Psoas muscle (tissue), 7 donors: ENCODE measurements at regions not wholly inside any gene's neighbourhood (a gene's known extent, or its start where the extent isn't known, plus 50 kb on each side); places are given as distances from the start of the nearest gene placed in this dataset.

ENCODE experiments used
- ATAC-seq, 4 donors: fragments of 200-7000 bp; cut with Tn5 transposase; one replicate each; pipeline ENCODE4 v1.9.1; 2020; ENCODE audit warnings: moderate library complexity in 3 of 4, mild to moderate bottlenecking in 2 of 4
- DNase-seq, 2 donors: peaks; one replicate each; pipeline ENCODE4 v3.0.0-alpha.2; 2020
- H3K27ac ChIP-seq: fragments of 200-600 bp; one replicate; pipeline ENCODE4 v1.8.0; 2022
- H3K27me3 ChIP-seq, 3 donors: fragments of 200-600 bp in 1 of 3; one replicate each; pipeline versions ENCODE4 v1.6.1 to v1.8.0; 2013 to 2022; ENCODE audit warnings: low read length in 2 of 3, mild to moderate bottlenecking in 2 of 3, moderate library complexity in 1 of 3; ENCODE audit not compliant: insufficient read depth in 3 of 3
- H3K36me3 ChIP-seq, 2 donors: fragments of 200-600 bp in 1 of 2; one replicate each; pipeline versions ENCODE4 v1.6.1 to v1.8.0; 2013 to 2022; ENCODE audit warnings: low read depth in 1 of 2, mild to moderate bottlenecking in 1 of 2, moderate library complexity in 1 of 2; ENCODE audit not compliant: insufficient read depth in 1 of 2
- H3K4me1 ChIP-seq: fragments of 200-600 bp; one replicate; pipeline ENCODE4 v1.8.0; 2022
- H3K4me3 ChIP-seq: fragments of 200-600 bp; one replicate; pipeline ENCODE4 v1.8.0; 2022; ENCODE audit warnings: mild to moderate bottlenecking
- H3K9me3 ChIP-seq: fragments of 200-600 bp; one replicate; pipeline ENCODE4 v1.8.0; 2022
- WGBS, 3 donors: extraction: QIAGEN DNeasy Blood & Tissue Kit; methylation state at CpG; one replicate each; pipeline versions ENCODE4 v1.1.6 to v1.1.7; 2013; 5-methylcytosine and 5-hydroxymethylcytosine counted together
- intact Hi-C, 2 donors: fragments of 100-400 bp; cut with DNase I; formaldehyde crosslinking; loops; one replicate each; pipeline versions ENCODE4 v1.11.0 to v1.14.2; 2022
- TF ChIP-seq, protein P1 (sequence below): fragments of 200-600 bp; IDR thresholded peaks from one replicate; pipeline ENCODE4 v1.8.0; 2022; ENCODE audit warnings: antibody characterized with exemption
- donor health status: healthy with polysubstance abuse.
- donor health status: DM: no; HTN: no; CAD: no; lungs with moderate emphysema.
- donor health status: Bipolar disorder and iron deficiency.
- donor health status: healthy.
- donor health status: DM: yes; HTN: yes; CAD: no.
- donor health status: DM: no; HTN: no; CAD: no.
- donor health status: DM: yes; HTN: yes; CAD: no.

DNA sequence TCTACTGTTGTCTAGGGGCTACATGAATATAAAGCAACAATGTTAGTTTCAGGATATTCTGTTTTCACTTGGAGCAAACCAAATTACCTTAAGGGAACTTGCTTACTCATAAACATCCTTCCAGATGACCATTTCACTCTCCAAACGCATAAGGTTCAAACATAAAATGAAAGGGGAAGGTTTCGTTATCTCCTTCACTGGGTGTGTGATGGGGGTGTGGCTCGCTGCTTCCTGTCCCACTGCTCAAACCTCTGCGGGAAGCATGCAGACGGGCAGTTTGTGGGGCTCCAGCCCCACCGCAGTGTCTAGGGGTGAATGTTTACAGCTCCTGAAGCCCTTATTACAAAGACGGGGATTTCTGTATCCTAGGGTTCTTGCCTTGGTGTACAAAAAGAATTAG, 1310.9 kb upstream of the TMEFF2 start:
- TF ChIP-seq, protein P1, sequence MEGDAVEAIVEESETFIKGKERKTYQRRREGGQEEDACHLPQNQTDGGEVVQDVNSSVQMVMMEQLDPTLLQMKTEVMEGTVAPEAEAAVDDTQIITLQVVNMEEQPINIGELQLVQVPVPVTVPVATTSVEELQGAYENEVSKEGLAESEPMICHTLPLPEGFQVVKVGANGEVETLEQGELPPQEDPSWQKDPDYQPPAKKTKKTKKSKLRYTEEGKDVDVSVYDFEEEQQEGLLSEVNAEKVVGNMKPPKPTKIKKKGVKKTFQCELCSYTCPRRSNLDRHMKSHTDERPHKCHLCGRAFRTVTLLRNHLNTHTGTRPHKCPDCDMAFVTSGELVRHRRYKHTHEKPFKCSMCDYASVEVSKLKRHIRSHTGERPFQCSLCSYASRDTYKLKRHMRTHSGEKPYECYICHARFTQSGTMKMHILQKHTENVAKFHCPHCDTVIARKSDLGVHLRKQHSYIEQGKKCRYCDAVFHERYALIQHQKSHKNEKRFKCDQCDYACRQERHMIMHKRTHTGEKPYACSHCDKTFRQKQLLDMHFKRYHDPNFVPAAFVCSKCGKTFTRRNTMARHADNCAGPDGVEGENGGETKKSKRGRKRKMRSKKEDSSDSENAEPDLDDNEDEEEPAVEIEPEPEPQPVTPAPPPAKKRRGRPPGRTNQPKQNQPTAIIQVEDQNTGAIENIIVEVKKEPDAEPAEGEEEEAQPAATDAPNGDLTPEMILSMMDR = no peak
- intact Hi-C loops = no loop called here
- ATAC-seq (no peak), DNase-seq (no peak)
- no peak overlapping the region for H3K4me3 ChIP-seq
- no peaks in the 10 kb centered on the region for H3K4me1 ChIP-seq
- no peaks in the 10 kb centered on the region for H3K36me3 ChIP-seq
- no peaks in the 10 kb centered on the region for H3K27me3 ChIP-seq
- H3K27ac ChIP-seq = no peak overlapping the region
- 84 to 86% (median 85%) methylated on average over 7 of the region's 7 CpGs for WGBS, 3 donors
- no peaks in the 10 kb centered on the region for H3K9me3 ChIP-seq

DNA sequence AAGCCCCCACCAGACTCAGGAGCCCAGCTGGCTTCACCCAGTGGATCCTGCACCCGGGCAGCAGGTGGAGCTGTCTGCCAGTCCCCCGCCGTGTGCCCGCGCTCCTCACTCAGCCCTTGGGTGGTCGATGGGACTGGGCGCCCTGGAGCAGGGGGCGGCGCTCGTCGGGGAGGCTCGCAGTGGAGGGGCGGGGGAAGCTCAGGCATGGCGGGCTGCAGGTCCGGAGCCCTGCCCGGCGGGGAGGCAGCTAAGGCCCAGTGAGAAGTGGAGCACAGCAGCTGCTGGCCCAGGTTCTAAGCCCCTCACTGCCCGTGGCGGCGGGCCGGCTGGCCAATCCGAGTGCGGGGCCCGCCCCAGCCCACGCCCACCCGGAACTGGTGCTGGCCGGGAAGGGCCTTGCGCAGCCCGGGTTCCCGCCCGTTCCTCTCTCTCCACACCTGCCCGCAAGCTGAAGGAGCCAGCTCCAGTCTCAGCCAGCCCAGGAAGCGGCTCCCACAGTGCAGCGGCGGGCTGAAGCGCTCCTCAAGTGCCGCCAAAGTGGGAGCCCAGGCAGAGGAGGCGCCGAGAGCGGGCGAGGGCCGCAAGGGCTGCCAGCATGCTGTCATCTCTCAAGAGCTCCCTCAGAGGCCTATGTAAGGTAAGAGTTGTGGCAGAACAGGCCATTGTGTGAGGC, 1307.8 kb upstream of the TMEFF2 start:
- intact Hi-C loops = no loop called here
- Histone ChIP-seq H3K4me1 (no peaks in the 10 kb centered on the region), H3K27me3 (no peaks in the 10 kb centered on the region), H3K9me3 (no peaks in the 10 kb centered on the region), H3K36me3 (no peaks in the 10 kb centered on the region), H3K4me3 (no peak overlapping the region), H3K27ac (no peak overlapping the region)
- TF ChIP-seq, protein P1 = no peak
- DNase-seq (no peak), ATAC-seq (no peak)
- WGBS, 3 donors = 89 to 94% (median 89%) methylated on average over 26 to 42 of the region's 42 CpGs

DNA sequence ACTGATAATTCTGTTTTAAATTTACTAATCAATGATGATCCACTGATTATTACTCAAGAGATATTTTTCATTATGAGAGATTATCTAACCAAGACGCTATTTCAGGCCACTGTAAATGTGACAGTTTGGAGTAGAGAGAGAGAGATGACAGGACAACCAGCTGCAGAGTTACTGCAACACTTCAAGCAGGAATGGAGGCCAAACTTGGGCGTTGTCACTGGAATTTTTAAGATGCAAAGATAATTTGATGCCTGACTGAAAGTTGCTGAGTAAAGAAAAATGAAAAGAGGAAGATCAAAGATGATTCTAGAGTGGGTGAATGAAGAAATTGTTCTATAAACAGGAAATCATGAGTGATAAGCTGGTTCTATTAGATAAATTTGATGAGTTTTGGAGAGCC, 1302.1 kb upstream of the TMEFF2 start:
- TF ChIP-seq, protein P1 = no peak
- 41 to 50% (median 45%) methylated on average over 2 of the region's 2 CpGs for WGBS, 3 donors
- intact Hi-C loops = no loop called here
- Histone ChIP-seq H3K36me3 (no peaks in the 10 kb centered on the region), H3K9me3 (no peaks in the 10 kb centered on the region), H3K27ac (no peak overlapping the region), H3K4me1 (no peaks in the 10 kb centered on the region), H3K4me3 (no peak overlapping the region), H3K27me3 (no peaks in the 10 kb centered on the region)
- DNase-seq = no peak
- no peak for ATAC-seq

DNA sequence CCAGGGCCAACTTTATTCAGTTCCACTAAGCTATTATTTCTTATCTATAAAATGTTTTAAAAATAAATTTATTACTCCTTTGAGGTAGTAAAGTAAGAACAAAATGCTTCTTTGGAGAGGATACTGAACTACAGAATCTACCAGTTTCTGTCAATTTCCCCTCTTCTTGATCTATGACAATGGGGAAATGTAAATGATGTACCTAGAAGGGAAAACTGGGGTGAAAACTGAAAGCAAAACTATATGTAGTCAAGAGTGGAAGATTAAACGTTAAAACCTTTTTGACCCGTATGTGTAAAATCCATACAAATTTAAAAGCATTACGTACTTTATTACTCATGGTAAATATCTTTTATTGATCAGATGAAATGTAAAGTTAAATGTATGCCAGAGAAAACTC, 1287.8 kb upstream of the TMEFF2 start:
- H3K4me1 ChIP-seq = no peaks in the 10 kb centered on the region
- 92 to 94% (median 92%) methylated on average over 3 of the region's 3 CpGs for WGBS, 3 donors
- intact Hi-C loops = no loop called here
- TF ChIP-seq, protein P1 = no peak
- ATAC-seq = no peak
- no peak overlapping the region for H3K4me3 ChIP-seq
- no peak overlapping the region for H3K27ac ChIP-seq
- H3K27me3 ChIP-seq = no peaks in the 10 kb centered on the region
- H3K9me3 ChIP-seq = no peaks in the 10 kb centered on the region
- no peaks in the 10 kb centered on the region for H3K36me3 ChIP-seq
- DNase-seq = no peak

DNA sequence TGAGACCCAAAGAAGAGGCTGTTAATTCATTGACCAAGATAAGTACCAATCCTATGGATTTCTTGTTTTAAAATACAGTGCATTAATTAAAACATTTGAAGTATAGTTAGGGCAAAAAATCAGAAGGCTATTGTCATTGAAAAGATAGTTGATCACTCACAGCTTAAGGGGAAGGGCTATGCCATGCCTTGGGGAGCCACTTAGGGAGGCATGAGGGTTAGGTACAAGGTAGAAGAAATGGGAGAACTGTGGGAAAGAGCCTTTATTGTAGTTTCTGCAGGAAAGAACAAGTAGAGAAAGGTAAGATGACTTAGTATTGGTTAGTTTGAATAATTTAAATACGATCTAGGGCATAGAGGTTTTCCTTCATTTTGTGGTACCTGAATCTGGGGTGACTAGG, 1285.5 kb upstream of the TMEFF2 start:
- H3K27ac ChIP-seq = no peak overlapping the region
- WGBS, 3 donors = 81 to 83% (median 82%) methylated on average over 1 of the region's 1 CpG
- H3K36me3 ChIP-seq = no peaks in the 10 kb centered on the region
- TF ChIP-seq, protein P1 = no peak
- no peaks in the 10 kb centered on the region for H3K4me1 ChIP-seq
- DNase-seq (no peak), ATAC-seq (no peak)
- no peak overlapping the region for H3K4me3 ChIP-seq
- intact Hi-C loops = no loop called here
- H3K9me3 ChIP-seq = no peaks in the 10 kb centered on the region
- no peaks in the 10 kb centered on the region for H3K27me3 ChIP-seq
